Osteoblast (primary cell): ENCODE measurements at regions not wholly inside any gene's neighbourhood (a gene's known extent, or its start where the extent isn't known, plus 50 kb on each side); places are given as distances from the start of the nearest gene placed in this dataset.

Source experiments
- DNase-seq: peaks from one replicate; pipeline ENCODE4 v3.0.0; 2011; ENCODE audit warnings: low spot score, mixed read lengths; ENCODE audit not compliant: insufficient read length; ENCODE audit errors: missing footprints
- H2AFZ ChIP-seq: 2 replicates; pipeline ENCODE4 v1.6.0; 2011; ENCODE audit warnings: mild to moderate bottlenecking, low read length
- H3K27ac ChIP-seq: 2 replicates; pipeline ENCODE4 v1.5.1; 2011; ENCODE audit warnings: mild to moderate bottlenecking, low read depth, low read length, moderate library complexity
- H3K27me3 ChIP-seq: 2 replicates; pipeline ENCODE4 v1.6.0; 2012; ENCODE audit warnings: mild to moderate bottlenecking, control low read depth, inconsistent platforms, low read length, moderate library complexity; ENCODE audit not compliant: insufficient read depth
- H3K36me3 ChIP-seq: 2 replicates; pipeline ENCODE4 v1.5.1; 2011; ENCODE audit warnings: mild to moderate bottlenecking, low read length, control low read depth, moderate library complexity; ENCODE audit not compliant: insufficient read depth
- H3K4me1 ChIP-seq: 2 replicates; pipeline ENCODE4 v1.5.1; 2011; ENCODE audit warnings: mild to moderate bottlenecking, low read length, control low read depth, moderate library complexity; ENCODE audit not compliant: insufficient read depth
- H3K4me2 ChIP-seq: 2 replicates; pipeline ENCODE4 v1.6.0; 2011; ENCODE audit warnings: mild to moderate bottlenecking, low read length; ENCODE audit not compliant: insufficient read depth
- H3K4me3 ChIP-seq: fragments of 200-600 bp; sonication (generic); 3 replicates; pipeline ENCODE4 v1.5.1; 2012; ENCODE audit warnings: mild to moderate bottlenecking, low read length, inconsistent platforms; ENCODE audit not compliant: insufficient read depth
- H3K79me2 ChIP-seq: 2 replicates; pipeline ENCODE4 v1.6.0; 2012; ENCODE audit warnings: mild to moderate bottlenecking, low read length, control low read depth, inconsistent platforms; ENCODE audit not compliant: insufficient read depth
- H3K9me3 ChIP-seq: 2 replicates; pipeline ENCODE4 v1.5.1; 2011; ENCODE audit warnings: low read depth, low read length, control low read depth
- H4K20me1 ChIP-seq: 2 replicates; pipeline ENCODE4 v1.6.0; 2012; ENCODE audit warnings: mild to moderate bottlenecking, low read length, control low read depth; ENCODE audit not compliant: insufficient read depth
- CTCF ChIP-seq: IDR thresholded peaks from 2 replicates; pipeline ENCODE4 v1.5.1; 2011; ENCODE audit warnings: mild to moderate bottlenecking, low read depth, low read length, moderate library complexity; ENCODE audit errors: extremely low read depth

GRCh38 chr14:71618047-71618446, 314.2 kb upstream of the RGS6 start:
- no peak for TF ChIP-seq CTCF
- peaks cover 22% of the 10 kb centered on the region for H3K36me3 ChIP-seq
- peaks cover 3% of the 10 kb centered on the region for H4K20me1 ChIP-seq
- H3K4me3 ChIP-seq = no peak overlapping the region
- no peak overlapping the region for H3K27ac ChIP-seq
- peaks cover 27% of the 10 kb centered on the region for H3K4me1 ChIP-seq
- H3K4me2 ChIP-seq = no peak overlapping the region
- H3K27me3 ChIP-seq = no peaks in the 10 kb centered on the region
- no peak overlapping the region for H2AFZ ChIP-seq
- H3K9me3 ChIP-seq = no peaks in the 10 kb centered on the region
- DNase-seq = no peak
- peaks cover 75% of the 10 kb centered on the region for H3K79me2 ChIP-seq

DNA sequence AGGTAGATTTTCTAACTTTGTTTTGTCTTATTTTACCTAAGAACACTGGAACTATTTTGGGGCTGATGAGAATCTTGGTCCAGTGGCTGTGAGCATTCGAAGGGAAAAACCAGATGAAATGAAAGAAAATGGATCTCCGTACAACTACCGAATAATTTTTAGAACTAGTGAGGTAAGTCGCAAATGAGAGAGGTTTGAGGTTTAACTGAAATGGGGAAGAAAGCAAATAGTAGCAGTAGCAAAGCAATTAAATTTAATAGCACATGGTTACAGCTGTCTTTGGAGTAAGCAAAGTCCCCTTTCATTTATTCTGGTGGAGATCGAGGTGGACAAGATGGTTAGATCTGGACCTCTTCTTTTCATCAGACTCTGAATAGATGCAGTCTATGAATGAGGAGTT, 313.5 kb upstream of the RGS6 start:
- DNase-seq = no peak
- Histone ChIP-seq H3K79me2 (peaks cover 75% of the 10 kb centered on the region), H3K4me1 (peaks cover 27% of the 10 kb centered on the region), H3K4me3 (no peak overlapping the region), H3K27me3 (no peaks in the 10 kb centered on the region), H2AFZ (no peak overlapping the region), H3K27ac (no peak overlapping the region), H4K20me1 (peaks cover 1% of the 10 kb centered on the region), H3K9me3 (no peaks in the 10 kb centered on the region), H3K4me2 (no peak overlapping the region), H3K36me3 (peaks cover 28% of the 10 kb centered on the region)
- no peak for TF ChIP-seq CTCF

- Histone ChIP-seq H3K4me1 (peaks cover 27% of the 10 kb centered on the region), H3K27ac (peak overlapping the region; percentile 68), H2AFZ (no peak overlapping the region), H3K4me2 (no peak overlapping the region), H4K20me1 (no peaks in the 10 kb centered on the region), H3K27me3 (no peaks in the 10 kb centered on the region), H3K9me3 (no peaks in the 10 kb centered on the region), H3K4me3 (no peak overlapping the region), H3K36me3 (peaks cover 35% of the 10 kb centered on the region), H3K79me2 (peaks cover 72% of the 10 kb centered on the region)
- no peak for DNase-seq
- TF ChIP-seq CTCF = no peak
These were observed 312.8 kb upstream of the RGS6 start for GRCh38 chr14:71619472-71619871.

GRCh38 chr14:71620401-71620800, 311.8 kb upstream of the RGS6 start:
- DNase-seq = no peak
- peaks cover 44% of the 10 kb centered on the region for H3K36me3 ChIP-seq

More at GRCh38 chr14:71620401-71620800, 311.8 kb upstream of the RGS6 start:
- Histone ChIP-seq H3K79me2 (peaks cover 68% of the 10 kb centered on the region), H2AFZ (no peak overlapping the region), H3K4me3 (no peak overlapping the region), H3K4me2 (peak overlapping the region; percentile 8), H3K27me3 (no peaks in the 10 kb centered on the region), H4K20me1 (no peaks in the 10 kb centered on the region), H3K27ac (peak overlapping the region; percentile 68), H3K4me1 (peaks cover 27% of the 10 kb centered on the region), H3K9me3 (no peaks in the 10 kb centered on the region)
- TF ChIP-seq CTCF = no peak
